SIG-M5 treated with dmso at 0.1 percent for 504 hours (cell line): ENCODE measurements at regions not wholly inside any gene's neighbourhood (a gene's known extent, or its start where the extent isn't known, plus 50 kb on each side); places are given as distances from the start of the nearest gene placed in this dataset.

Experiments
- DNase-seq: peaks from one replicate; lab custom pipeline; 2025; ENCODE audit not compliant: unreplicated experiment; lab: John Stamatoyannopoulos, UW

DNA sequence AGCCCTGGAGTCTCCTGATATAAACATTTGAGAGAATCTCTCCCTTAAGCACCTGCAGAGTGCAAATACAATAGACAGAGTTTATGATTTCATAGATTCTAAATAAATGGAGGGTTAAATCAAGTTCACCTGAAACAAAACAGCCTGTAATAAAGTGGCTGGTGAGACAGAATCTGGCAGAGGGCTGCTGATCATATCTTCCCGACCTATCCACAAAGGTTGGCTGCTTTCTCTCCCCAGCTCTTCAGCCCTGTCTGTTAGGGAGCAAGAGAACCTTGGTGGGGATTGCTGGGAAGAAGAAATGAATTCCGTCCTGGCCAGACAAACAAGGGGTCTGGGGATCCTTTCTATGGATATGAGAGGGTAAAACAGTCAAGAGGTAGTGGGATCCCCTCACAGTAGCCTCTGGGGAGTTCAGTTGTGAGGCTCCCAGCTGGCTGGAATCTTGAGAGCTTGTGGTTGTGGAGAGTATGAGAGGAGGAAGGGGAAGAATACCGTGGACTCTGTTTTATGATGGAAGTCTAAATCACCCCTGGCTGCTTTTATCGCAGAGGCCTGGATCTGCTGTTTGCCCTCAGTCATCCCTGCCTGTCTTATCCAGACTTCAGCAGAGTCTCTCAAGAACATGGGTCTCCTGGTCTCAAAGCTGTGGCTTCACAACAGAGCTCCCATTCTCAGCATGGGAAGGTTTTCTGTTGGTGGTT, 451.3 kb downstream of the NTRK3 start:
- no peak for DNase-seq

DNA sequence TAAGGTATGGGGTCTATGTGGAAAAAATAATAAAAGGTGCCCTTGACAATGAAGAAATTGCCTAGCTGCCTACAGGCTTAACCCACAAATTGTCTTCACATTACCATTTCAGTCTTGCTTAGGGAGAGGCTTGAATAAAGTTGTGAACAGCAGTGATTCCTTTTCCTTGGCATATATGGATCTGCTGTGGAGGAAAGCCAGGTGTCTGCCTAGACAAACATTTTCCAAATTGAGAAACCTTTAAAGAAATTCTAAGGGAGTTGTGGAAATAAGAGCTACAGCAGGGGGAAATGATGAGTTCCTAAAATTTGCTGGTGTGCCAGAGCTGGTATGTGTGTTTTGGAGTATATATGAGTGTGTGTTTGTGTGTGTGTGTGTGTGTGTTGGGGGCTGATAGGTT, 452.1 kb downstream of the NTRK3 start:
- DNase-seq, result no peak

DNA sequence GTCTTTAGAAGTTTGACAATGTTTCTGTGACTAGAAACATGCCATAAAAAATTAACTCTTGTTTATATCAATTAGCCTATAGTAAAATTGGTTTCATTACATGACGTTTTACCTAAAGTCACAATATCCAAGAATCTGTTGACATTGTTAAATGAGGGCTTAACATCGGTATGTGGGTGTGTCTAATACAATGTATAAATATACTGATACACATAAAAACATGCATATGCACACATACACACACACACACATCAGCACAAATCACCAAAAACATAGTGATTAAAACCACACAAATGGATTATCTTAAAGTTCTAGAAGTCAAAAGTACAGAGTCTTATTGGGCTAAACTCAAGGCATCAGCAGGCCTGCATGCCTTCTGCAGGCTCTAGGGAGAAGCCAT, 456.7 kb downstream of the NTRK3 start:
- DNase-seq, result no peak

DNA sequence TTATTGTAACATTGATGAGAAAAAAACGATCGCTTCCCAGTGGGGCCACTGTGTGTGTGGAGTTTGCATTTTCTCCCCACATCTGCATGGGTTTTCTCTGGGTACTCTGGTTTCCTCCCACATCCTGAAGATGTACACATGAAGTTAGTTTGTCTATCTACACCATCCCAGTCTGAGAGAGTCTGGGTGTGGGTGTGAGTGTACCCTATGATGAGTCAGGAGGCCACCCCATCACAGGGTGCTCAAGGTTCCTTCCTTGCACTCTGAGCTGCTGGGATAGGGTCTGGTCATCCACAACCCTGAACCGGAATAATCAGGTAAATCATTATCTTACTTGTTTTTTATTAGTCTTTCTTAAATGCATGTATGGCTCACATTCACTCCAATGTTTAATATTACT, 457.1 kb downstream of the NTRK3 start:
- DNase-seq, result no peak

DNA sequence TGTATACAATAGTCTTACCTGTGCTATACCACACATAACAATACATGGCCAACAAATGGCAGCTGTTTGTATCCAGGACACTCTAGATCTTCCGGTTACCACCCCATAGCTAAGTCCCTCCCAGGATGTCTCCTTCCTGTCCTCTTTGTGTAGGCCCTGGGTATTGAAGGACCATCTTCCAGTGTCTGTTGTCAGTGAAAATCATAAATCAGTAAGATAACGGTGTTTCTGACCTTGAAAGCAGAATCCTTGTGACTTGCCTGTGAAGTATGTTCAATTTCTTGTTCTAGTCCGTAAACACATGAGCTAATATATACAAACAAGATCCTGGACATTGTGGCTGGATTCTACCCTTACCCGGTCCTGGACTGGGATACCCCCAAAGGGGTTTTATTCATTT, 462.8 kb downstream of the NTRK3 start:
- DNase-seq, result no peak

DNA sequence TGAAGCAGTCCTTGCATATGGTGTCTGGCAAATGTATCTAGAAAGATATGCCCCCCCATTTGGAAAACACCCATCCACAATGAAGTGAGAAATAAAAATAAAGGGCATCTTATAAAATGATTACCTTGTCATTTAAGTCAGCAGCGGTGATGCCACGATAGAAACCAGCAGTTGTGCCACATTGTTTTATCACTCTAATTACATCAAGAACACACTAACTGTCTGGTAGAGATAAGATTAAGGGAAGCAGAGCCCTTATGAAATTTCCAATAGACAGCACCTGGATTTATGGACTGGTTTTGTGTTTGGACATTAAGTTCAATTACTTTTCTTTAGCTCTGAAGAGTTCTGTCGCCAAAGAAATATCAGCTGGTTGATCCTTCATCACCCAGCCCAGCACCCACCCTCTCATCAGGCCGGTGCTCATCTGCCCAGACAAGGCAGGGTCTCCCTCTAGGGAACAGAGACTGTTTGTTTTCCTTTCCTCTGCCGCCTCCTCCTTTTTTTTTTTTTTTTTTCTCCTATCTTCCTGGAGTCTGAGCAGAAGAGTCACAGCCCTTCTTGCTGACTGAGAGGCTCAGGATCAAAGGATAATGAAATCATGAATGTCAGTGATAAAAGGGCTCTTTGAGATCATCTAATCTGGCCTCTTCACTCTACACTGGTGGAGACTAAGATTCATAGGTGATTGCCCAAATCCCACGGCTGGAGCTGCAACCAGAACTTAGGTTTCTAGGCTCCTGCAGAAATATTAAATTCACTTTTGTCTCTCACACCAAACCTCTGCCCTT, 464.1 kb downstream of the NTRK3 start:
- no peak for DNase-seq

DNA sequence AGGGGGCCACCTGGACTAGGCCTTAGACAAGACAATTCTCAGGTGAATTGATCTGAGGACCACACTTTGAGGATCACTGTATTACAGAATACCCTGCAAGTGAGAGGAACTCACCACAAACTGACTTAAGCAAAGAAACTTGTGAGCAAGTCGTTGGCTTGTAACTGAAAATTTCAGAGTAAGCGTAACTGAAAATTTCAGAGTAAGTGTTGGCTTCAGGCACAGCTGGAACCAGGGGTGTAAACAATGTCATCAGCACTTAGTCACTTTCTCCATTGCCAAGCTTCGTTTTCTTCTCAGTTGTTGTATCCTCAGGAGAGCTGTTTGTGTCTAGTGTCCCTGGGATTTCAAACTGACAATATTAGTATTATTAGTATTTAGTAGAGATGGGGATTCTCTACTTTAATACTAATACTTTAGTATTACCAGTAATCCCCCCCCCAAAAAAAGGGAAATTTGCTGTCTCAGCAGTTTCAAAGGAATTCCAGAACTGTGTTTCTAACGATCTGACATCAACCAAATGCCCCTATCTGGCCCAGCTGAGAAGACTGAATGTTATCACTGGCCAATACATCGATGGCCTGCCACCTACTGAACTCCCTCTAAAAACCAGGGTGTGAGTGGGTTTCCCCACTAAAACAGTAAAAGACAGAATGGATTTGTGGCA, 474.4 kb downstream of the NTRK3 start:
- DNase-seq, result no peak

DNA sequence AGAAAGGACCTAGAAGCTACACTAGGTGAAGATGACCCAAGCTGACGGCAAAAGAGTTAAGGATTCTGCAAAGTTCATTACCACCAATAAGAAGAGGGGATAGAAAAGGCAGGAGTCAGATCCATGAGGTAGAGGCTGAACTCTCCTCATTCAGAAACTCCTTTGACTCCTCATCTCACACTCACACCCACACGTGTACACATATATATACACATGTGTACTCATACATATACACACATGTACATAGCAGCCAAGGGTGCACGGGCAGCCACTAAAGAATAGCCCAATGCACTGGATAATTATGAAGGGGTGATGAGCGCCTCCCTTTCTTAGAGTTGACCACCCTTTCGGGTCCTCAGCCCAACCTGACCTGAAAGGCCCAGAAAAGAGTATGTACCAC, 476.8 kb downstream of the NTRK3 start:
- no peak for DNase-seq

DNA sequence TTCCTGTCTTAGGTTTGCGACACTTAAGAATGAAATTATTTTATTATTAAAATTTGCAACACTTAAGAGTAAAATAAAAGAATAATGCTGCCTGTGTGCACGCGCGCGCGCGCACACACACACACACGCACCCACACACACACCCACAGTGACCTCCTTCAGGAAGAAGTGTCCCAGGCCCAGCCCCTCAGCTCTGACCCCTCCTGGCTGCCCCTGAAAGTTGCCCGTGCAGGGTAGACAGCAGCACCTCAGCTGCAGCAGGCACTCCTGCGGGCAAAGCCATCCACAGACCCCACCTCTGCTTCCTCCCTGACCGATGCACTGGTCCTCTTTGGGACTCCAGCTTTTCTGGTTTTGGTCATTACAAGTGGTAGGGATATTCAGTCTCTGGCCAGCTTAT, 478.2 kb downstream of the NTRK3 start:
- DNase-seq, result no peak

DNA sequence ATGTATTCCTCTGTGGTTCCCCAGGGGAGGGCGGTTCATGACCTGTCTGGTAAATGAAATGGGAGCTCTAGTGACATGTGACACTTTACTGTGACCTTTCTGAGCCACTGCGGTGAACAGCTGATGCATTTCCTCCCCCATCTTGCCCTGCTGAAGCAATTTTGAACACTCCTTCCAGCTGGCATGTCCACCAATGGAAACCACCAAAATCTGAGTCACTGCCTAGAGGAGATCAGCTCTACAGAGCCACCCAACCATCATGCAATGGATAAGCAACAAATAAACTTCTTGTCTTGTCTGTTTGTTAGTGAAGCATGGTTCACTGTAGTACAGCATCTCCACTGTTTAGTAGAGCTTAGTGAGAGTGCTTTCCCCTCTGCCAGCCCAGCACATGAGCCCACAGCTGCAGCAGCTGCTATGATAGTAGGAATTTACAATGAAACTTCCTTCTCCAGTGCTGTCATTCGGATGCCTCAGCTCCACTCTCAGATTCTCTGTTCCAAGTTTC, 479.4 kb downstream of the NTRK3 start:
- DNase-seq, result no peak

DNA sequence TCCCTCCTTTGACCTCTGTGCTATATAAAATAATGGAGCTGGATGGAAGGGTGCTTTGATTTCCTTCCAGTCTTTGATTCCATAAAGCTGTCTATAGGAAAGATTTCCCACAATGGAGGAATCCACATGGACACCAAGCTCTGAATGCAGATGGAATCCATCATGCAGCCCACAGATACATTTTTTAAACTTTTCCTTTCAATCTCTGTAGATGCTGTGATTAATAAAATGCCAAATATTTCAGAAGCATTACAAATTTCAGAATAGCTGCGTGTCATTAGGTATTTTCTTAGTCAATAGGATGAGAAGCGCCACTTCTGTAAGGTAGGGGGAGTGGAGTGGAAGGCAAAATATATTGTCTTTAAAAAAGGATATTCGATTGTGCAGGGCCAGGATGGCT, 489.0 kb downstream of the NTRK3 start:
- no peak for DNase-seq

DNA sequence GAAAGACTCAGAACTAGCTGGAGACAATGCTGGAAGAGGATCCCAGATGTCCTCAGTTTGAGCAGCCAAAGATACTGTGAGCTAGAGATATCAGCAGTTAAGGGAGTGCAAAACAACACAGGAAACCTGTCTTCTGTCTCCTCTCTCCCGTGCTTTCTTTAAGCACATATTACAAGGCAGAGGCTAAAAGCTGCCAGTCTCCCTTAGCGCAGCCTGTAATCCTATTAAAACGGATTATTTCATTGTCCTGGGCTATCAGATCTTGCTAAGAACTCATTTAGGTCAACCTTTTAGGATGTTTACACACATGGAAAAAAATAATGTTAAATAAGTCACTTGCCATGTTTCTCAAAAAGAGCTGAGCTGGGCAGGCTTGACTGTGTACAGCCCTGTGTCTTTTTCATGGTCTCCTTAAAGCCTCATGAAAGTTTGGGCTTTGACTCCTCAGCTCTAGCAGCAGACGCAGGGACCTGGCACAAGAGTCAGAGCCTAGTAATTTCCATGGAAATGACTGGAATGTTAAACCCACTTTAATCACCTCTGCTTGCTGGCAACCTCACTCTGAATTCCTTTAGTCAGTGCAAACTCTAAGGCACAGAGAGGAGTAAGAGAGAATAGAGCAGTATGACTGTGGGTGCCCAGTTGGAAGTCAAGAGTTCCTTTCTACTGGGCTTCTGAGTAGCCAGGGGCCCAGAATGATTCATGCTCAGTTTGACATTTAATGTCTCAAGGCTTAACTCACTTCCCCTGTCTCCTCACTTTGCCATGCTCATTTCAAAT, 491.9 kb downstream of the NTRK3 start:
- no peak for DNase-seq

DNA sequence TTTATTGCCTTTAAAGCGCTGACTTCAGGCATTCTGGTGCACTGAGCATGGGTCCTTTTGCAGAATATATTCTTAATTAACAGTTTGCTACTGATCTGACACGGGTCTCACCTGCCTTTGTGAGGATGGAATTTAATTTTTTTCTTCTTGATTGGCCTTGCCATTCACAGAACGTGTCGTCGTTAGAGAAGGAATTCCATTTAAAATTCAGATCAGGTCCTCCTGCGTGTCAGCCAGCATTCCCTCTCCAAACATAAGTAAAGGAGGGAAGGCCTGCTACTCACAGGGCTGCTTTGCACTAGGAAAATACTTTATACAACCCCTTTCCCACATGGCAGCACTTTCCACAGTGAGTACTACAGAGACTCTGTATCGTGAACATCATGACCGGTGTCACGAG, 492.7 kb downstream of the NTRK3 start:
- DNase-seq, result no peak

DNA sequence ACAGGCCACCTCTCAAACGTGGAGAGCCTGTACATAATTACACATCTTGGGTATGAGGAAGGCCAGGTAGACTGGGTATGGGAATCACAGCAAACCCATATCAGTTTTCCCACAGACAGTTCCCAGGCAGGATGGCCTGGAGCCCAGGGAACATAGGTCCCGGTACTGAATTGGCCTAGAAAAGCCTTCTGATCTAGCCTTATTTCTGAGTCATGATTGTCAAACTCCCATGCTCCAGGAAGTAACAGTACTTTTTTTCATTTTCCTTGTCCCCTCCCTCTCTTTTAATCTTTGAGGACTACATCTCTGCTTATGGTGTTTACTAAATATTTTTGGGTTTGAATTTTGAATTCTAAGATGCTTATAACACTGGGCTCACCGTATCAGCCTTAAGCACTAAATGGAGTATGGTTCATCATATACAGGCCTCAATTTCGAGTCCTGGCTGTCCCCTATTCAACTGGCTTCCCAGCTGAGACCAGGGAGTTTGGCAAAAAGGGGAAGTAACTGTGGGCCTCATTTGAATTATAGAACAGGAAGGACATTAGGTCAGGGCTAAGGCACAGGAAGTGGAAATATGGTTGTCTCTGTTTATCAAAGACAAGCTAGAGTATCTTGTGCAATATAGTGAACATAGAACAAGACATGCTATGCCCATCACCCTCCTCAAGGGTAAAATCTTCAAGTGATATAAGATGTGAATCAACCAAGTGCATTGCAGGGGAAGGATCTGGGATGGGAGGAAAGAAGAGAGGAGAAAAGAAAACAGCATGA, 494.6 kb downstream of the NTRK3 start:
- peak; percentile 90 for DNase-seq

DNA sequence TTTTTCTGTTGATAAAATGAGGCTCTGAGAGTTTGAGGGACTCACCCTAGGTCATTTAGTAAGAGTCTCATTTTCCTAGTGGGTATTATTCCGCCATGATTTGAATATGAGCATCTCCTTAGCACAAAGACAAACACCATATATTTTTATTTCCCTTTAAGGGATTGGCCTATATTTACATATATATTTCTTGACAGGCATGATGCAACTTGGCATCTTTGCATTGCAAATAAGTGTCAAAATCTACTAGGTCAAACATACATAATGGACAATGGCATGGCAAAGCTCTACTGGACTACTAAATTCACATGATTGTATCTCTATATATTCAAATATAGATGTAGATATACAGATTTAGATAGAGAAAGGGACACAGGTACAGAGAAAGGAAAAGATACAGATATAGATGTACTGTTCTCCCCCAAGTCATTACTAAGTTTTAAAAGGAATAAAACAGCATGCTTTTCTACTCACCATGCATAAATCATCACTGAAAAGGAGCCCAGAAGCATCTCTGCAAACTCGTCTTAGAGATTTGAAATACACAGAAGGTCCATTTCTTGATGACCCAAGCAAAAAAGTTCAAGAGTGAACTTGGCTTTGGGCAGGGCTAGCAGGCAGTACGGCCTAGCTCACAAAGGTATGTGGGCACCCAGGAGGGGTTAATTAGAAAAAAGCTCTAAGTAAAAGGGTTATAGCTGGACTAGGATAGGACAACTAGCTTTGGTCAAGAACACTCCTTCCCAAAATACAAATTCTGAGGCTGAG, 495.8 kb downstream of the NTRK3 start:
- no peak for DNase-seq

DNA sequence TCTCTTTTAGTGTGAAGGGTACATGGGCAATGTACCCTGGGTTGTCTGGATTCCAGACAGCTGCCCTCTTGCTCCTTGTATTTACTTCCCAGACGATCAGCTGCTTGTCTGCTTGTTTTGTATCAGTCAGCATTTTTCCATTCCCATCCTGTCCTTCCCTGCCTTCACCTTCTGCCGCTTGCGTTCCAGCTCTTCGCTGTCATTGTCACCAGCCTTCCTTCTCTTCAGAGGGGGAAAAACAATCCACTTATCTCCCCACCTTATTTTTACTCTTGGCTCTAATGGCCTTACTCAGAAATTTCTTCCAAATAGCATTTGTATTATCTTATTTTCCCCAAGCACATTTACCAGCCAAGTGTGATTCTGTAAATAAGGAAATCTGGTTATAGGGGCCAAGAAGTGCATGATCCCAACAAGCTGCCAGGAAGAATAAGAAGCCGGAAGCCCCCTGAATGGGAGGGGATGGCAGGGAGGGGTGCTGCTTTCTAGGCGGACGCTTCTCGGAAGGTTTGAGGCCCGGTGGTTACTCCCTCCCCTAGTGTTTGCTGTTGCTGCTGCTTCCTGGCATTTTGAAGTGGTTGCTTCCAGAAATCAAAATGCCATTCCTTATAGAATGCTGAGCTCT, 497.6 kb downstream of the NTRK3 start:
- no peak for DNase-seq

DNA sequence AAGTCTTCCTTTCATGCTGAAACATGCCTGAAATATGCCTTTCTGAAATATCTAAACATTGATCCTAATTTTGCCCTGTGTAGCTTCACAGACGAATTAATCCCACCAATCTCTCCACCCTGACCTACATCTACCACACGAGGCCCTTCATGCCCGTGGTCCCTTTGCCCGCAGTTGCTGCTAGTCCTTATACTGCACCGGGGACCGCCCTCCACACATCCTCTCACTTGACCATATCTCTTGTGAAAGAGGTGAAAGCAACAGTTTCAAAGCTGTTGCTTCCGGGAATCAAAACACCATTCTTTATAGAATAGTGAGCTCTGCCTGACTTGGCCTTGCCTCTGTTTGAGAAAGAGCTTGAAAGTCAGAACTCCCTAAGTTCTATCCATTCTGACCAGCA, 499.5 kb downstream of the NTRK3 start:
- no peak for DNase-seq

DNA sequence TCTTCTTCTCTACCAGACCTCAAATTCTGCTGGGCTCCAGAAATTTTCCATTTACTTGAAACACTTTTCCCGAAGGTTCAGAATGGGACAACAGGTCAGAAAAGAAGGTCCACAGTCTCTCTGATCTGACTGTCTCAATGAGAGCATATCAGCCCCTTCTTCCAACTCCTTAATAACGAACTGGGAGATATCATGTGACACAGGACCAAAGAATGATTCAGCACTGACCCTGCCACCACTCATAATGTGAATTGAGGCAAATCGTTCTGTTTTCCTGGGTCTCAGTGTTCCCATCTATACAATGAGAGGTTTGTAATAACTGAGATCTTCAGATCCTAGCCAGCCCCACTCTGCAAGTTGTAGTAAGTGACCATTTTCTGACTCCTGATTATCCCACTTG, 500.5 kb downstream of the NTRK3 start:
- no peak for DNase-seq

DNA sequence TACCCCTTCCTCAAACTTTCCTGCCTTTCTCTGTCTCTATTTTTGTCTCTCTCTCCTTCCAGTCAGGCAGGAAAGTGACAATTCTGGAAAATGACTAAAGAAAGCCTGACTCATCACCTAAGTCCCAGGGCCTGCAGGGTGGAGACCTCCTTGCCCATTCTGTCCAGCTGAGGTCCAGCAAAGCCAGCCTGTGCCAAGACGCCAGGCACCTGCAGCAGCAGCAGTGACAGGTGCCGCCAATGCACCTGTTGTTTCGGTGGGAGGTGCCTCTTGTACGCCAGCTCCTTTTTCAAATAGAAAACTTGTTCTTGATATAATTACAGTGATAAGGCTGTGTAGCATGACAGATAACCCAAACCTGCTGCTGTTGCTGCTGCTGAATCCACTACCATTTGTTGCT, 501.3 kb downstream of the NTRK3 start:
- no peak for DNase-seq
